Loucy (cell line): ENCODE measurements at regions not wholly inside any gene's neighbourhood (a gene's known extent, or its start where the extent isn't known, plus 50 kb on each side); places are given as distances from the start of the nearest gene placed in this dataset.

Experiments
- EZH2phosphoT487 ChIP-seq: fragments of 200-600 bp; IDR thresholded peaks from 2 replicates; pipeline ENCODE4 v1.6.1; 2018; ENCODE audit warnings: antibody characterized with exemption, mild to moderate bottlenecking, moderate library complexity, borderline replicate concordance
- TF ChIP-seq, protein P1 (sequence below): fragments of 200-600 bp; sonication (generic); conservative IDR thresholded peaks from 2 replicates; pipeline ENCODE4 v1.5.1; 2014; ENCODE audit warnings: mild to moderate bottlenecking, antibody characterized with exemption, low read length

DNA sequence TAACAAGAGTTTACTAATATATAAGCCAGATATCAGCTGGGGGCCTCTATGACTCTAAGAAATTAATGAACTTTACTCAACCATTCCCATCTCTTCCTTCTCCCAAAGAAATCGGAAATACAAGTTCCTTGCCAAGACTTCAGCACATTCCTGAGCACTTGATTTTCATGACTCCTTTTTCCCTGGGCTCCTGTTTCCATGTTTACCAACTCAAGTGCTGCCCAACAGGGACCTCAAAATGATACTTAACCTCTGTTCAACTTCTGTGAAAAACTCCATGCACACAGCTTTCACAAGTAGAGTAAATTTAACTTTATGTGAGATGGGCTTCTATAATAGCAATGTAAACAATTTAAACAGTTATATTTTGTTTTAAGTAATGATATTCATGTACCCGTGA is 315.8 kb upstream of the CDIN1 start:
- TF ChIP-seq, protein P1, sequence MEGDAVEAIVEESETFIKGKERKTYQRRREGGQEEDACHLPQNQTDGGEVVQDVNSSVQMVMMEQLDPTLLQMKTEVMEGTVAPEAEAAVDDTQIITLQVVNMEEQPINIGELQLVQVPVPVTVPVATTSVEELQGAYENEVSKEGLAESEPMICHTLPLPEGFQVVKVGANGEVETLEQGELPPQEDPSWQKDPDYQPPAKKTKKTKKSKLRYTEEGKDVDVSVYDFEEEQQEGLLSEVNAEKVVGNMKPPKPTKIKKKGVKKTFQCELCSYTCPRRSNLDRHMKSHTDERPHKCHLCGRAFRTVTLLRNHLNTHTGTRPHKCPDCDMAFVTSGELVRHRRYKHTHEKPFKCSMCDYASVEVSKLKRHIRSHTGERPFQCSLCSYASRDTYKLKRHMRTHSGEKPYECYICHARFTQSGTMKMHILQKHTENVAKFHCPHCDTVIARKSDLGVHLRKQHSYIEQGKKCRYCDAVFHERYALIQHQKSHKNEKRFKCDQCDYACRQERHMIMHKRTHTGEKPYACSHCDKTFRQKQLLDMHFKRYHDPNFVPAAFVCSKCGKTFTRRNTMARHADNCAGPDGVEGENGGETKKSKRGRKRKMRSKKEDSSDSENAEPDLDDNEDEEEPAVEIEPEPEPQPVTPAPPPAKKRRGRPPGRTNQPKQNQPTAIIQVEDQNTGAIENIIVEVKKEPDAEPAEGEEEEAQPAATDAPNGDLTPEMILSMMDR, result no peak
- no peak for TF ChIP-seq EZH2phosphoT487
